SW 1271 (cell line): ENCODE measurements at regions not wholly inside any gene's neighbourhood (a gene's known extent, or its start where the extent isn't known, plus 50 kb on each side); places are given as distances from the start of the nearest gene placed in this dataset.
"Not testable (repeated sequence)": the region's sequence is repeated elsewhere in the genome, so short reads cannot be mapped to it uniquely, and the experiment has no call there.

Experiments
- DNase-seq, 2 experiments: peaks; one replicate each; lab custom pipeline; 2025; lab: John Stamatoyannopoulos, UW

GRCh38 chr3:193046371-193046770 is 128.7 kb upstream of the MB21D2 start:
- no peak for DNase-seq

- DNase-seq, result not testable (repeated sequence)
These were observed 129.8 kb upstream of the MB21D2 start for GRCh38 chr3:193047461-193047860.

- DNase-seq, result no peak
These were observed 130.5 kb upstream of the MB21D2 start for GRCh38 chr3:193048127-193048526.

- no peak for DNase-seq
These were observed 132.3 kb upstream of the MB21D2 start for GRCh38 chr3:193049935-193050334.

- no peak for DNase-seq
These were observed 133.7 kb upstream of the MB21D2 start for GRCh38 chr3:193051314-193051713.

- DNase-seq, result no peak
These were observed 134.8 kb upstream of the MB21D2 start for GRCh38 chr3:193052354-193053045.

GRCh38 chr3:193053046-193053435 is 135.4 kb upstream of the MB21D2 start:
- DNase-seq, result no peak

GRCh38 chr3:193055352-193055751 is 137.7 kb upstream of the MB21D2 start:
- no peak for DNase-seq

- no peak for DNase-seq
These were observed 140.0 kb upstream of the MB21D2 start for GRCh38 chr3:193057616-193058015.

- no peak for DNase-seq
These were observed 143.3 kb upstream of the MB21D2 start for GRCh38 chr3:193060748-193061546.

- DNase-seq, result no peak
These were observed 150.7 kb upstream of the MB21D2 start for GRCh38 chr3:193068365-193068764.

- not testable (repeated sequence) for DNase-seq
These were observed 152.1 kb upstream of the MB21D2 start for GRCh38 chr3:193069732-193070131.

GRCh38 chr3:193078996-193079753 is 161.5 kb upstream of the MB21D2 start:
- no peak for DNase-seq

- DNase-seq, result no peak
These were observed 160.1 kb upstream of the PLAAT1 start for GRCh38 chr3:193080821-193081365.

- no peak for DNase-seq
These were observed 155.4 kb upstream of the PLAAT1 start for GRCh38 chr3:193085655-193086054.

- no peak for DNase-seq
These were observed 154.3 kb upstream of the PLAAT1 start for GRCh38 chr3:193086681-193087080.

- DNase-seq, result no peak
These were observed 153.7 kb upstream of the PLAAT1 start for GRCh38 chr3:193087336-193087735.

- DNase-seq, result no peak
These were observed 145.7 kb upstream of the PLAAT1 start for GRCh38 chr3:193095366-193095765.

- DNase-seq, result no peak
These were observed 144.9 kb upstream of the PLAAT1 start for GRCh38 chr3:193096076-193096475.

GRCh38 chr3:193114431-193115340 is 126.3 kb upstream of the PLAAT1 start:
- no peak for DNase-seq

GRCh38 chr3:193116871-193117270 is 124.2 kb upstream of the PLAAT1 start:
- no peak for DNase-seq
